ENCODE measurements at regions not wholly inside any gene's neighbourhood (a gene's known extent, or its start where the extent isn't known, plus 50 kb on each side); places are given as distances from the start of the nearest gene placed in this dataset.

- intact Hi-C loops (cut with DNase I) = no loop called here
- WGBS = 90% methylated on average over 1 of the region's 1 CpG
- Histone ChIP-seq H3K4me1 (replicated peaks) (no peaks in the 10 kb centered on the region), H3K36me3 (no peaks in the 10 kb centered on the region), H3K9me3 (no peaks in the 10 kb centered on the region), H3K27ac (no peak overlapping the region), H3K27me3 (replicated peaks; ENCODE audit: insufficient read depth) (no peaks in the 10 kb centered on the region), H3K4me3 (no peak overlapping the region)
- DNase-seq (ENCODE audit: low spot score) = no peak
- TF ChIP-seq CTCF (IDR thresholded peaks at IDR 0.05) (no peak), POLR2AphosphoS5 (IDR thresholded peaks at IDR 0.05) (no peak), POLR2A (IDR thresholded peaks at IDR 0.05) (no peak)
These were observed 557.2 kb upstream of the CELF2 start for GRCh38 chr10:10460451-10460850.

- H3K27ac ChIP-seq = no peak overlapping the region
- no peak for DNase-seq (ENCODE audit: low spot score)
These were observed 555.3 kb upstream of the CELF2 start for GRCh38 chr10:10462151-10462941.

GRCh38 chr10:10471758-10472157 is 545.9 kb upstream of the CELF2 start:
- TF ChIP-seq CTCF (IDR thresholded peaks at IDR 0.05) (no peak), POLR2AphosphoS5 (IDR thresholded peaks at IDR 0.05) (no peak), POLR2A (IDR thresholded peaks at IDR 0.05) (no peak)
- no peaks in the 10 kb centered on the region for H3K36me3 ChIP-seq
- DNase-seq (ENCODE audit: low spot score) = no peak
- H3K9me3 ChIP-seq = no peaks in the 10 kb centered on the region
- intact Hi-C loops (cut with DNase I) = no loop called here
- no peaks in the 10 kb centered on the region for H3K4me1 ChIP-seq (replicated peaks)
- H3K27ac ChIP-seq = no peak overlapping the region
- no peak overlapping the region for H3K4me3 ChIP-seq
- H3K27me3 ChIP-seq (replicated peaks; ENCODE audit: insufficient read depth) = no peaks in the 10 kb centered on the region
- WGBS = 97% methylated on average over 1 of the region's 1 CpG

More at GRCh38 chr10:10462151-10462941, 555.3 kb upstream of the CELF2 start:
- Histone ChIP-seq H3K27me3 (replicated peaks; ENCODE audit: insufficient read depth) (no peaks in the 10 kb centered on the region), H3K4me1 (replicated peaks) (no peaks in the 10 kb centered on the region), H3K9me3 (no peaks in the 10 kb centered on the region), H3K4me3 (no peak overlapping the region), H3K36me3 (no peaks in the 10 kb centered on the region)
- 31% methylated on average over 16 of the region's 16 CpGs for WGBS
- intact Hi-C loops (cut with DNase I) = no loop called here
- TF ChIP-seq CTCF (IDR thresholded peaks at IDR 0.05) (no peak), POLR2AphosphoS5 (IDR thresholded peaks at IDR 0.05) (no peak)

DNA sequence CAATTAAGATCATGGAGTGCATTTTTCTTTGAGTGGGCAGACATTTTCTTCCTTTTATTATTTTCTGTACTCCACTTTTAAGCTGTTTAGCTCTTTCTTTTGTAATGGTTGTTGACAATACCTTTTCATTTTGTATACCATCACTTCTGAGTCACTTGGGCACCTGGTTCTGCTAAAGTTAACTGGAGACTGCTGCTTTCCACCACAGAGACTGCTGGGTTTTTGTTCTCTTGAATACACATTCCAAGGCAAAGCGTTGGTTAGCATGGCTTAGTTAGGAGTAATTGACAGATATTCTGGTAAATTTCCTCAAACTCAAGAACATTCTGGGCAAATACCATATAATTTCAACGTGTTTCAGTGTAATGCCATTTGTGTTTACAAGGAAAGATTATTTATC is 541.9 kb upstream of the CELF2 start:
- H3K9me3 ChIP-seq = no peaks in the 10 kb centered on the region
- H3K27ac ChIP-seq = no peak overlapping the region
- TF ChIP-seq POLR2A (IDR thresholded peaks at IDR 0.05) (no peak), CTCF (IDR thresholded peaks at IDR 0.05) (no peak), POLR2AphosphoS5 (IDR thresholded peaks at IDR 0.05) (no peak)
- no peak overlapping the region for H3K4me3 ChIP-seq
- H3K4me1 ChIP-seq (replicated peaks) = no peaks in the 10 kb centered on the region
- H3K27me3 ChIP-seq (replicated peaks; ENCODE audit: insufficient read depth) = no peaks in the 10 kb centered on the region
- no peak for DNase-seq (ENCODE audit: low spot score)
- intact Hi-C loops (cut with DNase I) = no loop called here
- 56% methylated on average over 2 of the region's 2 CpGs for WGBS
- H3K36me3 ChIP-seq = no peaks in the 10 kb centered on the region

GRCh38 chr10:10477844-10478243 is 539.8 kb upstream of the CELF2 start:
- intact Hi-C loops (cut with DNase I) = no loop called here
- DNase-seq (ENCODE audit: low spot score) = no peak
- TF ChIP-seq CTCF (IDR thresholded peaks at IDR 0.05) (no peak), POLR2AphosphoS5 (IDR thresholded peaks at IDR 0.05) (no peak), POLR2A (IDR thresholded peaks at IDR 0.05) (no peak)

More at GRCh38 chr10:10477844-10478243, 539.8 kb upstream of the CELF2 start:
- no peak overlapping the region for H3K27ac ChIP-seq
- H3K9me3 ChIP-seq = no peaks in the 10 kb centered on the region
- H3K4me1 ChIP-seq (replicated peaks) = no peaks in the 10 kb centered on the region
- no peaks in the 10 kb centered on the region for H3K36me3 ChIP-seq
- H3K27me3 ChIP-seq (replicated peaks; ENCODE audit: insufficient read depth) = no peaks in the 10 kb centered on the region
- 30% methylated on average over 2 of the region's 2 CpGs for WGBS
- no peak overlapping the region for H3K4me3 ChIP-seq
